ENCODE measurements at regions not wholly inside any gene's neighbourhood (a gene's known extent, or its start where the extent isn't known, plus 50 kb on each side); places are given as distances from the start of the nearest gene placed in this dataset.

DNA sequence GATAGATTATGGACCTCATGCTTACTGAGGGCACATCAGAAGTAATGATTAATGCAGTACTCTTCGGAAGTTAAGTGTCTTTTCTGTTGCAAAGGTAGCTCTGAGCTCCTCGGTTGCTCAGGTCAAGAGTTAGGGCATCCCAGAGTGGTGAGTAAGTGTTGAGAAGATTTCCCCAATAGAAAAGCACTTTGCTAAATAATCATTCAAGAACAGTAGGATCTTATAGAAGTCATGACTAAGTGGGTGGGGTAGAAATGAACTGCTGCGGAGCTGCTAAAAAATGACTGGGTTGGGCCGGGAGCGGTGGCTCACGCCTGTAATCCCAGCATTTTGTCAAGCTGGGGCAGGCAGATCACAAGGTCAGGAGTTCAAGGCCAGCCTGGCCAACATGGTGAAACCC lies 648.6 kb upstream of the CAMK1G start:
- DNase-seq (ENCODE audit: low read depth) (no peak), FAIRE-seq (no peak)
- peaks cover 2% of the 10 kb centered on the region for H3K27me3 Mint-ChIP-seq (ENCODE audit: low read depth, unreplicated experiment)
- H3K36me3 Mint-ChIP-seq (ENCODE audit: low read depth, unreplicated experiment): no peaks in the 10 kb centered on the region
- Histone ChIP-seq H3K4me2 (ENCODE audit: low read length) (no peak overlapping the region), H4K20me1 (ENCODE audit: insufficient read depth, low read length) (no peaks in the 10 kb centered on the region), H3K27ac (ENCODE audit: low read depth, low read length) (no peak overlapping the region), H3K36me3 (ENCODE audit: insufficient read depth, low read length) (no peaks in the 10 kb centered on the region), H2AFZ (ENCODE audit: low read depth, low read length) (no peak overlapping the region), H3K27me3 (ENCODE audit: insufficient read depth, low read length) (no peaks in the 10 kb centered on the region), H3K4me1 (ENCODE audit: insufficient read depth, low read length) (no peaks in the 10 kb centered on the region), H3K9ac (ENCODE audit: low read length) (no peak overlapping the region), H3K4me3 (ENCODE audit: insufficient read depth, low read depth, low read length) (no peak overlapping the region), H3K79me2 (ENCODE audit: insufficient read depth, low read length) (no peaks in the 10 kb centered on the region), H3K9me3 (ENCODE audit: insufficient read depth, low read depth, low read length) (no peaks in the 10 kb centered on the region)
- TF ChIP-seq, protein P1, sequence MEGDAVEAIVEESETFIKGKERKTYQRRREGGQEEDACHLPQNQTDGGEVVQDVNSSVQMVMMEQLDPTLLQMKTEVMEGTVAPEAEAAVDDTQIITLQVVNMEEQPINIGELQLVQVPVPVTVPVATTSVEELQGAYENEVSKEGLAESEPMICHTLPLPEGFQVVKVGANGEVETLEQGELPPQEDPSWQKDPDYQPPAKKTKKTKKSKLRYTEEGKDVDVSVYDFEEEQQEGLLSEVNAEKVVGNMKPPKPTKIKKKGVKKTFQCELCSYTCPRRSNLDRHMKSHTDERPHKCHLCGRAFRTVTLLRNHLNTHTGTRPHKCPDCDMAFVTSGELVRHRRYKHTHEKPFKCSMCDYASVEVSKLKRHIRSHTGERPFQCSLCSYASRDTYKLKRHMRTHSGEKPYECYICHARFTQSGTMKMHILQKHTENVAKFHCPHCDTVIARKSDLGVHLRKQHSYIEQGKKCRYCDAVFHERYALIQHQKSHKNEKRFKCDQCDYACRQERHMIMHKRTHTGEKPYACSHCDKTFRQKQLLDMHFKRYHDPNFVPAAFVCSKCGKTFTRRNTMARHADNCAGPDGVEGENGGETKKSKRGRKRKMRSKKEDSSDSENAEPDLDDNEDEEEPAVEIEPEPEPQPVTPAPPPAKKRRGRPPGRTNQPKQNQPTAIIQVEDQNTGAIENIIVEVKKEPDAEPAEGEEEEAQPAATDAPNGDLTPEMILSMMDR (IDR thresholded peaks at IDR 0.05; ENCODE audit: insufficient read depth, low read depth, low read length): no peak
- no peak for TF ChIP-seq EZH2 (IDR thresholded peaks at IDR 0.05; ENCODE audit: insufficient read depth, low read length)
- no peak overlapping the region for H3K4me3 Mint-ChIP-seq (ENCODE audit: unreplicated experiment)
- no peaks in the 10 kb centered on the region for H3K9me3 Mint-ChIP-seq (ENCODE audit: unreplicated experiment)
- H3K27ac Mint-ChIP-seq (ENCODE audit: unreplicated experiment): no peak overlapping the region
- H3K4me1 Mint-ChIP-seq (ENCODE audit: low read depth, unreplicated experiment): peaks cover 4% of the 10 kb centered on the region

DNA sequence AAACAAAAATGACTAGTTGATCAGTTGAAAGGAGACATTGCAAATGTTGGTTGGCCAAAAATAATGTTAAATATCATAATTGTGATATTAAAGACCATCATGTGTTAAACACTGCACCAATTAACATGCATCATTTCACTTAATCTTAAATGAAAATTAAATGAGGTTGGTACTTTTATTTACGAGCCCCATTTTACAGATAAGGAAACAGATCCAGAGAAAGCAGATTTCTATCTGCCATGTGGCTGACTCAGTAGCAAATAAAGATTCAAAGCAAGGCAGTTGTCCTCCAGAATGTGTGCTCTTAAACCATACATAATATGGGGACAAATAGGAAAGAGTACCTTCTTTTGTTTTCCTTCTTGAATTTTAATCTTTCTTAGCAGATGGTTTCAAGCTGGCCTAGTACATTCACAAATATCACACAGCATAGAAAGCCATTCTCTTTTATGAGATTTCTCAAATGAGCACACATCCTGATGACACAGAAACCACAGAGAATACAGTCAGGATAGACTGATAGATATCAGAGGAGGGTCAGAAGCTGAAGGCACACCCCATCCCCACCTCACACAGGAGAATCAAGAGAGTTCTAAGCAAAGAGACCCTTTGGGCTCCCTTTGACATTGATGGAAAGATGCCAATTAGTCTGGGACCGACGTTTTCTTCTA lies 647.9 kb upstream of the CAMK1G start:
- Histone ChIP-seq H2AFZ (ENCODE audit: low read depth, low read length) (no peak overlapping the region), H3K27ac (ENCODE audit: low read depth, low read length) (no peak overlapping the region), H3K4me2 (ENCODE audit: low read length) (no peak overlapping the region), H3K4me3 (ENCODE audit: insufficient read depth, low read depth, low read length) (no peak overlapping the region), H4K20me1 (ENCODE audit: insufficient read depth, low read length) (no peaks in the 10 kb centered on the region), H3K9me3 (ENCODE audit: insufficient read depth, low read depth, low read length) (no peaks in the 10 kb centered on the region), H3K4me1 (ENCODE audit: insufficient read depth, low read length) (no peaks in the 10 kb centered on the region), H3K9ac (ENCODE audit: low read length) (no peak overlapping the region), H3K79me2 (ENCODE audit: insufficient read depth, low read length) (no peaks in the 10 kb centered on the region), H3K36me3 (ENCODE audit: insufficient read depth, low read length) (no peaks in the 10 kb centered on the region), H3K27me3 (ENCODE audit: insufficient read depth, low read length) (no peaks in the 10 kb centered on the region)
- no peak for TF ChIP-seq EZH2 (IDR thresholded peaks at IDR 0.05; ENCODE audit: insufficient read depth, low read length)
- TF ChIP-seq, protein P1 (IDR thresholded peaks at IDR 0.05; ENCODE audit: insufficient read depth, low read depth, low read length): no peak
- H3K27me3 Mint-ChIP-seq (ENCODE audit: low read depth, unreplicated experiment): peaks cover 2% of the 10 kb centered on the region
- H3K4me3 Mint-ChIP-seq (ENCODE audit: unreplicated experiment): no peak overlapping the region
- no peaks in the 10 kb centered on the region for H3K36me3 Mint-ChIP-seq (ENCODE audit: low read depth, unreplicated experiment)
- H3K4me1 Mint-ChIP-seq (ENCODE audit: low read depth, unreplicated experiment): peaks cover 4% of the 10 kb centered on the region
- FAIRE-seq (no peak), DNase-seq (ENCODE audit: low read depth) (no peak)
- H3K9me3 Mint-ChIP-seq (ENCODE audit: unreplicated experiment): no peaks in the 10 kb centered on the region
- H3K27ac Mint-ChIP-seq (ENCODE audit: unreplicated experiment): no peak overlapping the region

DNA sequence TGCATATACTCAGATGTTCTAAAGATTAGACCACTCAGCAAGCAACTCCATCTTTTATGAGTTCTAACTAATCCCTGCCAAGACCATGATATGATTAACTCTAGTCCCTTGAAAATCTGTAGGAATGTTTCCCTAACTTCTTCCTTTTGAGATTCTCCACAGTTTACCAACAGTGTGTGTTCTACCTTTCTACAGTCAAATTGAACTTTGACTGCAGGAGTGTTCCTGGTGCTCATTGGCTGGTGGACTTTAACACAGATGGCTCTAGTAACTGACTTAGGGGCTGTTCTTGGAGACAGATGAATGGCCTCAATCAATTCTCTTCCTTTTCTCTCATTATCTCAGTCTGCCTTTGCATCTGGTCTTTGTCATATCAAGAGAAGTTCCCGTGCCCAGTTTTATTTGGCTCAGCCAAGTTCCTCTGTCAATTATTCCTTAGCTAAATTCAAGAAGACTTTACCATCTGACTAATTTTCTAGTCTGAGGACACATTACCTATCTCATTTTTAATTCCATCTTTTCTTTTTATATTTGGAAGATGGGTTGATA lies 643.9 kb upstream of the CAMK1G start:
- H3K27ac ChIP-seq (ENCODE audit: low read depth, low read length): no peak overlapping the region
- H3K4me2 ChIP-seq (ENCODE audit: low read length): no peak overlapping the region
- H3K27me3 ChIP-seq (ENCODE audit: insufficient read depth, low read length): no peaks in the 10 kb centered on the region
- H3K79me2 ChIP-seq (ENCODE audit: insufficient read depth, low read length): no peaks in the 10 kb centered on the region
- Mint-ChIP-seq H3K36me3 (ENCODE audit: low read depth, unreplicated experiment) (no peaks in the 10 kb centered on the region), H3K27ac (ENCODE audit: unreplicated experiment) (no peak overlapping the region), H3K27me3 (ENCODE audit: low read depth, unreplicated experiment) (no peaks in the 10 kb centered on the region), H3K9me3 (ENCODE audit: unreplicated experiment) (no peaks in the 10 kb centered on the region), H3K4me3 (ENCODE audit: unreplicated experiment) (no peak overlapping the region), H3K4me1 (ENCODE audit: low read depth, unreplicated experiment) (peaks cover 5% of the 10 kb centered on the region)
- no peaks in the 10 kb centered on the region for H3K4me1 ChIP-seq (ENCODE audit: insufficient read depth, low read length)
- no peak overlapping the region for H2AFZ ChIP-seq (ENCODE audit: low read depth, low read length)
- no peak overlapping the region for H3K9ac ChIP-seq (ENCODE audit: low read length)
- H3K9me3 ChIP-seq (ENCODE audit: insufficient read depth, low read depth, low read length): peaks cover 3% of the 10 kb centered on the region
- no peaks in the 10 kb centered on the region for H3K36me3 ChIP-seq (ENCODE audit: insufficient read depth, low read length)
- FAIRE-seq: no peak
- DNase-seq (ENCODE audit: low read depth): no peak
- H3K4me3 ChIP-seq (ENCODE audit: insufficient read depth, low read depth, low read length): no peak overlapping the region
- TF ChIP-seq EZH2 (IDR thresholded peaks at IDR 0.05; ENCODE audit: insufficient read depth, low read length): no peak
- TF ChIP-seq, protein P1 (IDR thresholded peaks at IDR 0.05; ENCODE audit: insufficient read depth, low read depth, low read length): no peak
- H4K20me1 ChIP-seq (ENCODE audit: insufficient read depth, low read length): no peaks in the 10 kb centered on the region
